Kidney (tissue), 13 donors: ENCODE measurements at regions not wholly inside any gene's neighbourhood (a gene's known extent, or its start where the extent isn't known, plus 50 kb on each side); places are given as distances from the start of the nearest gene placed in this dataset.

Experiments
- DNase-seq, 5 donors: peaks; one replicate each; pipeline ENCODE4 v3.0.0-alpha.2; 2013 to 2020
- FAIRE-seq: peaks from 2 replicates; lab custom pipeline; 2012; peaks lifted over from hg19 to GRCh38; lab: Jason Lieb, UNC
- H3K27ac ChIP-seq, 2 donors: one replicate each; pipeline ENCODE4 v1.7.0; 2013; ENCODE audit warnings: low read depth in 2 of 2, low read length in 2 of 2, inconsistent platforms in 1 of 2
- H3K27me3 ChIP-seq: one replicate; pipeline ENCODE4 v1.7.1; 2013; ENCODE audit warnings: low read length, inconsistent platforms; ENCODE audit not compliant: control insufficient read depth, insufficient read depth
- H3K36me3 ChIP-seq, 3 donors: one replicate each; pipeline versions ENCODE4 v1.7.0 to v1.7.1; 2013; ENCODE audit warnings: low read length in 3 of 3, control low read depth in 1 of 3, inconsistent platforms in 1 of 3; ENCODE audit not compliant: insufficient read depth in 3 of 3, control insufficient read depth in 2 of 3
- H3K4me1 ChIP-seq, 3 donors: one replicate each; pipeline versions ENCODE4 v1.7.0 to v1.7.1; 2013; ENCODE audit warnings: low read length in 3 of 3, inconsistent platforms in 1 of 3, low read depth in 1 of 3; ENCODE audit not compliant: control insufficient read depth in 2 of 3, insufficient read depth in 2 of 3
- H3K4me3 ChIP-seq, 3 donors: one replicate each; pipeline versions ENCODE4 v1.7.0 to v1.8.1; 2013; ENCODE audit warnings: low read length in 3 of 3, control low read depth in 1 of 3, inconsistent platforms in 1 of 3
- H3K9ac ChIP-seq, 3 donors: one replicate each; pipeline versions ENCODE4 v1.7.0 to v1.7.1; 2013; ENCODE audit warnings: low read length in 3 of 3, control low read depth in 1 of 3, inconsistent platforms in 1 of 3
- H3K9me3 ChIP-seq, 3 donors: one replicate each; pipeline versions ENCODE4 v1.7.0 to v1.7.1; 2013; ENCODE audit warnings: low read length in 3 of 3, control low read depth in 1 of 3, inconsistent platforms in 1 of 3; ENCODE audit not compliant: control insufficient read depth in 2 of 3, insufficient read depth in 1 of 3
- intact Hi-C: fragments of 100-400 bp; cut with DNase I; formaldehyde crosslinking; loops from one replicate; pipeline ENCODE4 v1.11.1; 2022
- TF ChIP-seq, protein P1 (sequence below): IDR thresholded peaks from 3 replicates; pipeline ENCODE4 v1.5.1; 2012; ENCODE audit warnings: mild to moderate bottlenecking, moderate library complexity, borderline replicate concordance; ENCODE audit not compliant: insufficient read depth; ENCODE audit errors: extremely low read depth
- donor health status: control.
- donor health status: control.
- donor health status: control.
- donor health status: control.
- donor health status: control.
- donor health status: DM: yes; HTN: yes; CAD: no.
- donor health status: Normal renal cell carcinoma (clear cell type).

DNA sequence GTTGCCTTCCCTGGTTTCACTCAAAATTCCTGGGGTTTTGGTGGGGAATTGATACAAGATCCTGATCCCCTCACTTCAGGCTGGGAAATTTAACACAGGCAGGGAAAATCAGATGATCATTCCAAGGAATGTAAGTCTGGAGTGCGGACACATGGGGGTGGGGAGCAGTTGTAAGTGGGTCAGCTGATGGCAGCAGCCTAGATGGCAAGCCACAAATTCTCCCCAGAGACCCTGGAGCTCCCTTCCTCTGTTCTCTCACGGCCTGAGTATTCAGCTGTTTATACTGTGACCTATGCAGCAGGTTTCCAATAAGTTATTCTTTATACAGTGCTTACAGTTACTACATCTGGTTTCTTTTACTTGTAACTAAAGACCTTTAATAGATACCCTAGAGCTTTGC, 144.9 kb downstream of the SH3BGRL2 start:
- Histone ChIP-seq H3K4me1 (no peaks in the 10 kb centered on the region), H3K36me3 (no peaks in the 10 kb centered on the region), H3K9ac (no peak overlapping the region), H3K27me3 (no peaks in the 10 kb centered on the region), H3K4me3 (no peak overlapping the region), H3K9me3 (no peaks in the 10 kb centered on the region), H3K27ac (no peak overlapping the region)
- no peak for DNase-seq
- TF ChIP-seq, protein P1, sequence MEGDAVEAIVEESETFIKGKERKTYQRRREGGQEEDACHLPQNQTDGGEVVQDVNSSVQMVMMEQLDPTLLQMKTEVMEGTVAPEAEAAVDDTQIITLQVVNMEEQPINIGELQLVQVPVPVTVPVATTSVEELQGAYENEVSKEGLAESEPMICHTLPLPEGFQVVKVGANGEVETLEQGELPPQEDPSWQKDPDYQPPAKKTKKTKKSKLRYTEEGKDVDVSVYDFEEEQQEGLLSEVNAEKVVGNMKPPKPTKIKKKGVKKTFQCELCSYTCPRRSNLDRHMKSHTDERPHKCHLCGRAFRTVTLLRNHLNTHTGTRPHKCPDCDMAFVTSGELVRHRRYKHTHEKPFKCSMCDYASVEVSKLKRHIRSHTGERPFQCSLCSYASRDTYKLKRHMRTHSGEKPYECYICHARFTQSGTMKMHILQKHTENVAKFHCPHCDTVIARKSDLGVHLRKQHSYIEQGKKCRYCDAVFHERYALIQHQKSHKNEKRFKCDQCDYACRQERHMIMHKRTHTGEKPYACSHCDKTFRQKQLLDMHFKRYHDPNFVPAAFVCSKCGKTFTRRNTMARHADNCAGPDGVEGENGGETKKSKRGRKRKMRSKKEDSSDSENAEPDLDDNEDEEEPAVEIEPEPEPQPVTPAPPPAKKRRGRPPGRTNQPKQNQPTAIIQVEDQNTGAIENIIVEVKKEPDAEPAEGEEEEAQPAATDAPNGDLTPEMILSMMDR = no peak
- no peak for FAIRE-seq
- intact Hi-C loops = no loop called here

DNA sequence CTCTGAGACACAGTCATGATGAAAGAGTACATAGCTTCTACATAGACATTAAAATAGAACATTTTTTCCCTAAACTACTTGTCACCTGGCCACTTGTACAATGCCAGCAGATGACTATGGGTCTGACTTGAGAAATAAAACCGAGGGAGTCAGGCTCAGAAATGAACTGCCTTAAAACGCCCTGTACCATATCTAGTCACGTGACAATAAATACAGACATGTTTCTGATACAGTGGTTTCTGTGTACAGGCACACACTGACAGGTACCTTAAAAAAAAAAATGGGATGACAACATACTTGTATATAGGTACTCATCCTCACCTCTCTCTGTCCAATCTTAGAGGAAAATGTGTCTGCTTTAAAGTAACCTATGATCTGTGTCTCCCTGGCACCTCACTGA, 144.1 kb downstream of the SH3BGRL2 start:
- H3K9me3 ChIP-seq = no peaks in the 10 kb centered on the region

DNA sequence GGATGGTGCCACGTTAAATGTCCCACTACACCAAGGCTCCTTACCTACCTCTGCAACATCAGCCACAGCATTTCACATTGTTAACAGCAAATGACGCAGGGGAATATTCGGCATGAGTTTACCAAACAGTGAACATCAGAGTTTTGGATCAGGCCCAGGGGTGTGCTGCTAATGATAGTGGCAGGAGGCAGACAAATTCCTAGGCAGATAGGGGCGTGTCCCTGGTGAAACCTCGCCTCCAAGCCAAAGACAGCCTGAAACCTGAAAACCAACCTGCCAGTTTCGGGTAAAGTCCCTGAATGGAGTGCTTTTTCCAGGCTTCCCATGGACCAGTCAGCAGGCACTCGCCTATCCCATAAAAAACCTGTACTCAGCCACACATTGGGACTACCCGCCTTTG, 133.6 kb downstream of the SH3BGRL2 start:
- intact Hi-C loops = no loop called here
- H3K27me3 ChIP-seq = no peaks in the 10 kb centered on the region
- no peak overlapping the region for H3K27ac ChIP-seq
- H3K9ac ChIP-seq = no peak overlapping the region
- H3K4me3 ChIP-seq = no peak overlapping the region
- TF ChIP-seq, protein P1 = no peak
- no peaks in the 10 kb centered on the region for H3K4me1 ChIP-seq
- no peak for FAIRE-seq
- H3K9me3 ChIP-seq = no peaks in the 10 kb centered on the region
- DNase-seq = no peak
- H3K36me3 ChIP-seq = no peaks in the 10 kb centered on the region

More for the DNA sequence above, 144.1 kb downstream of the SH3BGRL2 start:
- no peak overlapping the region for H3K9ac ChIP-seq
- TF ChIP-seq, protein P1 = no peak
- no peak overlapping the region for H3K27ac ChIP-seq
- intact Hi-C loops = no loop called here
- no peaks in the 10 kb centered on the region for H3K27me3 ChIP-seq
- no peaks in the 10 kb centered on the region for H3K36me3 ChIP-seq
- DNase-seq = no peak
- no peaks in the 10 kb centered on the region for H3K4me1 ChIP-seq
- no peak for FAIRE-seq
- H3K4me3 ChIP-seq = no peak overlapping the region

DNA sequence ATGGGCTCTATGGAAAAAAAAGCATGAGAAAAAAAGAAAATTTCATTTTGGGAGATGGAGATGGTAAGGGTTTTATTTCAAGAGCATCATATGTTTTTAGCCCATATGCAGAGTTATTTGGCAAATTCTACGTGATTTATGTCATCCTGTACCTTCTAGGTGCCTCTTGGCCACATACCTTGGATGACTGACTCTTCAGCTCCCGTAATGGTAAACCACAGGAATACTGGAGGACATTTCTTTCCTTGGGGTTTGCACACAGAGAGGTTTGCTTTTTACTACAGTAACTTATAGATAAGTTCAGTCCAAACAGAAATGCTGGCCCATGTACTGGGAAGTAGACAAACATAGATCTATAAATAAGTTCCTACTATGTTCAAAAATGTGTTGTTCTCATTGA, 132.2 kb downstream of the SH3BGRL2 start:
- intact Hi-C loops = no loop called here

More for the DNA sequence above, 132.2 kb downstream of the SH3BGRL2 start:
- no peaks in the 10 kb centered on the region for H3K36me3 ChIP-seq
- no peak overlapping the region for H3K27ac ChIP-seq
- H3K4me3 ChIP-seq = no peak overlapping the region
- DNase-seq (no peak), FAIRE-seq (no peak)
- H3K9me3 ChIP-seq = no peaks in the 10 kb centered on the region
- TF ChIP-seq, protein P1 = no peak
- no peaks in the 10 kb centered on the region for H3K4me1 ChIP-seq
- H3K9ac ChIP-seq = no peak overlapping the region
- no peaks in the 10 kb centered on the region for H3K27me3 ChIP-seq
